Trophoblast cell (in vitro differentiated cells and primary cell): ENCODE measurements at regions not wholly inside any gene's neighbourhood (a gene's known extent, or its start where the extent isn't known, plus 50 kb on each side); places are given as distances from the start of the nearest gene placed in this dataset.

Experiments used
- DNase-seq, 2 donors: peaks; one replicate each; pipeline ENCODE4 v3.0.0-alpha.2; 2016
- H2AFZ ChIP-seq: 2 replicates; pipeline ENCODE4 v1.6.1; 2013; ENCODE audit warnings: low read length, moderate library complexity, mild to moderate bottlenecking; ENCODE audit not compliant: insufficient read depth, poor library complexity
- H2AK5ac ChIP-seq: 2 replicates; pipeline ENCODE4 v1.6.1; 2013; ENCODE audit warnings: mild to moderate bottlenecking, low read length
- H2BK120ac ChIP-seq: 2 replicates; pipeline ENCODE4 v1.6.1; 2013; ENCODE audit warnings: low read length, mild to moderate bottlenecking, moderate library complexity; ENCODE audit not compliant: insufficient read depth, poor library complexity
- H2BK12ac ChIP-seq: 2 replicates; pipeline ENCODE4 v1.6.1; 2013; ENCODE audit warnings: mild to moderate bottlenecking, low read length, moderate library complexity
- H2BK5ac ChIP-seq: 2 replicates; pipeline ENCODE4 v1.6.1; 2013; ENCODE audit warnings: low read length, low read depth, moderate library complexity, mild to moderate bottlenecking; ENCODE audit not compliant: poor library complexity
- H3K14ac ChIP-seq: 2 replicates; pipeline ENCODE4 v1.6.1; 2013; ENCODE audit warnings: mild to moderate bottlenecking, low read length
- H3K18ac ChIP-seq: 2 replicates; pipeline ENCODE4 v1.6.1; 2013; ENCODE audit warnings: mild to moderate bottlenecking, low read length
- H3K23ac ChIP-seq: 2 replicates; pipeline ENCODE4 v1.6.1; 2013; ENCODE audit warnings: low read length
- H3K27ac ChIP-seq: 2 replicates; pipeline ENCODE4 v1.5.1; 2013; ENCODE audit warnings: low read depth, mild to moderate bottlenecking, inconsistent platforms, low read length, moderate library complexity
- H3K27me3 ChIP-seq: 2 replicates; pipeline ENCODE4 v1.6.1; 2013; ENCODE audit warnings: inconsistent platforms, mild to moderate bottlenecking, low read length, moderate library complexity; ENCODE audit not compliant: insufficient read depth
- H3K36me3 ChIP-seq, 2 experiments: 1 replicate in 1 of 2; 2 replicates in 1 of 2; pipeline ENCODE4 v1.6.1; 2013; ENCODE audit warnings: low read length in 2 of 2, mild to moderate bottlenecking in 2 of 2, moderate library complexity in 1 of 2; ENCODE audit not compliant: insufficient read depth in 2 of 2, control insufficient read depth in 1 of 2
- H3K4ac ChIP-seq: 2 replicates; pipeline ENCODE4 v1.6.1; 2013; ENCODE audit warnings: low read depth, mild to moderate bottlenecking, low read length, moderate library complexity
- H3K4me1 ChIP-seq, 2 experiments: 1 replicate in 1 of 2; 2 replicates in 1 of 2; pipeline ENCODE4 v1.6.1; 2013; ENCODE audit warnings: low read length in 2 of 2, mild to moderate bottlenecking in 2 of 2, moderate library complexity in 1 of 2; ENCODE audit not compliant: insufficient read depth in 2 of 2, control insufficient read depth in 1 of 2
- H3K4me2 ChIP-seq: 2 replicates; pipeline ENCODE4 v1.6.1; 2013; ENCODE audit warnings: inconsistent platforms, mild to moderate bottlenecking, low read length, moderate library complexity
- H3K4me3 ChIP-seq: 2 replicates; pipeline ENCODE4 v1.5.1; 2013; ENCODE audit warnings: mild to moderate bottlenecking, low read depth, low read length, inconsistent platforms
- H3K79me1 ChIP-seq: one replicate; pipeline ENCODE4 v1.6.1; 2013; ENCODE audit warnings: low read length
- H3K79me2 ChIP-seq: 2 replicates; pipeline ENCODE4 v1.6.1; 2013; ENCODE audit warnings: low read length, mild to moderate bottlenecking; ENCODE audit not compliant: control insufficient read depth, insufficient read depth, poor library complexity
- H3K9ac ChIP-seq: 2 replicates; pipeline ENCODE4 v1.6.1; 2013; ENCODE audit warnings: mild to moderate bottlenecking, low read length
- H3K9me3 ChIP-seq: 2 replicates; pipeline ENCODE4 v1.6.1; 2013; ENCODE audit warnings: low read depth, mild to moderate bottlenecking, control low read depth, inconsistent platforms, low read length; ENCODE audit not compliant: insufficient read depth
- H4K12ac ChIP-seq: 2 replicates; pipeline ENCODE4 v1.6.1; 2013; ENCODE audit warnings: low read depth, mild to moderate bottlenecking, low read length, moderate library complexity
- H4K8ac ChIP-seq: 2 replicates; pipeline ENCODE4 v1.6.1; 2013; ENCODE audit warnings: low read depth, mild to moderate bottlenecking, low read length, moderate library complexity
- H4K91ac ChIP-seq: one replicate; pipeline ENCODE4 v1.6.1; 2013; ENCODE audit warnings: low read depth, mild to moderate bottlenecking, low read length, moderate library complexity
- WGBS: extraction: QIAGEN DNeasy Blood & Tissue Kit; methylation state at CpG from one replicate; pipeline ENCODE4 v1.1.7; 2013; ENCODE audit warnings: missing lambda C conversion rate; ENCODE audit not compliant: insufficient read length, insufficient coverage; ENCODE audit errors: extremely low coverage; 5-methylcytosine and 5-hydroxymethylcytosine counted together

DNA sequence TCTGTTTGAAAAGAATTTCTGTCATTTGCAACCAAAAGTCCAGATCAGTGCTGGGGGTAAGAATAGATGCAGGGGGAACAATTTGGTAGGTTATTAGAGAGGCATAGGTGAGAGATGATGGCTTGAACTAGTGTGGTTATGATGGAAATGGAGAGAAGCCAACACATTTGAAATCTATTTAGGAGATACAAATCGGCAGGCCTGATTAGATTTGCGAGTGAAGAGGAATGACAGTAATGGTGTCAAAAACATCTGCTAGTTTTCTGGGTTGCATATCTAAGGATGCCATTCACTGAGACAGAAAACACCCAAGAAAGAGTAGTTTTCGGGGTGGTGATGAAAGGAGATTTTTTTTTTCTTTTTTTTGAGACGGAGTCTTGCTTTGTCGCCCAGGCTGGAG is 138.1 kb downstream of the LMNTD1 start:
- Histone ChIP-seq H4K12ac (no peak overlapping the region), H3K18ac (no peak overlapping the region), H3K4ac (no peak overlapping the region), H3K27ac (no peak overlapping the region), H3K14ac (no peak overlapping the region), H3K79me2 (no peaks in the 10 kb centered on the region), H2BK120ac (no peak overlapping the region), H4K8ac (no peak overlapping the region), H2AK5ac (no peak overlapping the region), H3K9me3 (no peaks in the 10 kb centered on the region), H3K9ac (no peak overlapping the region), H3K4me3 (no peak overlapping the region), H3K79me1 (no peaks in the 10 kb centered on the region), H2BK12ac (no peak overlapping the region), H3K4me2 (no peak overlapping the region), H3K23ac (no peak overlapping the region), H2AFZ (no peak overlapping the region), H3K36me3 (no peaks in the 10 kb centered on the region), H4K91ac (no peak overlapping the region), H3K27me3 (no peaks in the 10 kb centered on the region), H3K4me1 (no peaks in the 10 kb centered on the region), H2BK5ac (no peak overlapping the region)
- peak in 1 of 2 donors; percentile 44 for DNase-seq
- WGBS: no CpG with 5 or more reads among the region's 5 CpGs

DNA sequence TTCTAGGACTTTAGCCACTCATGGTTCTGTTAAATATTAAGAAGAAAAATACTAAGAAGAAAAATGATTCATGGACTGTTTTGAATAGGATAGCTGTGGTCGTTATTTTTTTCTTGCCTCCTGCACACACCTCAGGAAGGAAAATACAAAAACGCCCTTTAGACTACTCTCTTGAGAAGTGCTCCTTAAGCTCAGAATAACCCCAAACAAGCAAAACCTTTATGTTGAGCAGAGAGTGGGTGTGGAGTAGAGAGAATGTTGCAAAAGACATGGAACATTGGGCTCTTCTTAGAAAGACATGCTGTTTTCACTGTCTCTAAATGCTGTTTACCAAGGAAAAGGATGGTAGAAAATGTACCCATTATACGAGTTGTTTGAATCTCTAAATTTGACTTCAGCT is 140.3 kb downstream of the LMNTD1 start:
- H4K12ac ChIP-seq: no peak overlapping the region
- no peak for DNase-seq
- no peaks in the 10 kb centered on the region for H3K79me2 ChIP-seq
- H2BK12ac ChIP-seq: no peak overlapping the region
- H3K36me3 ChIP-seq: no peaks in the 10 kb centered on the region
- H3K79me1 ChIP-seq: no peaks in the 10 kb centered on the region
- no peak overlapping the region for H4K91ac ChIP-seq
- H3K4ac ChIP-seq: no peak overlapping the region
- H3K4me2 ChIP-seq: no peak overlapping the region
- no peaks in the 10 kb centered on the region for H3K27me3 ChIP-seq
- no peak overlapping the region for H4K8ac ChIP-seq
- H3K4me1 ChIP-seq: no peaks in the 10 kb centered on the region
- no CpG with 5 or more reads among the region's 3 CpGs for WGBS
- no peak overlapping the region for H3K4me3 ChIP-seq
- no peak overlapping the region for H3K23ac ChIP-seq
- no peak overlapping the region for H3K27ac ChIP-seq
- no peak overlapping the region for H3K18ac ChIP-seq
- H2BK5ac ChIP-seq: no peak overlapping the region
- H3K14ac ChIP-seq: no peak overlapping the region
- no peak overlapping the region for H2AK5ac ChIP-seq
- H2BK120ac ChIP-seq: no peak overlapping the region
- H2AFZ ChIP-seq: no peak overlapping the region
- no peak overlapping the region for H3K9ac ChIP-seq
- no peaks in the 10 kb centered on the region for H3K9me3 ChIP-seq

DNA sequence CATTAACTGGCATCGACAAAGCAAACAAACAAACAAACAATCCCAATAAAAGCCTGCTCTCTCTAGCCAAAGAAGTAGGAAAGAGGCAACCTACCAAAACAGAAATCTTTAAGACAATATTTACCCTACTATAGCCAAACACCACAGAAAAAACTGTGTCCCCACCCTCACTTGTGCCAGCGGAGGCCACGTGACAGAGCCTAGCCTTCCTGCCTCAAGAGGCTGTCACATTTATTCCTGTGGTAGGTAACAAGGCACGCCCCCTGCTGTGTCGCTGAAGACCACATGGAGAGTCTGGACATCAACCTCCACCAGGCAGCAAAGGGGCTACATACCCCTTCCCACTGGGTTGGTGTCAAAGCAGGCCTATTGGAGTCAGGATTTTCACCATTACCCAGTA is 148.1 kb downstream of the LMNTD1 start:
- Histone ChIP-seq H3K4ac (no peak overlapping the region), H3K4me3 (no peak overlapping the region), H4K91ac (no peak overlapping the region), H2BK12ac (no peak overlapping the region), H3K4me1 (no peaks in the 10 kb centered on the region), H3K18ac (no peak overlapping the region), H2AFZ (no peak overlapping the region), H3K9me3 (peaks cover 2% of the 10 kb centered on the region), H3K23ac (no peak overlapping the region), H3K14ac (no peak overlapping the region), H4K12ac (no peak overlapping the region), H2AK5ac (no peak overlapping the region), H3K27ac (no peak overlapping the region), H3K79me2 (no peaks in the 10 kb centered on the region), H3K79me1 (no peaks in the 10 kb centered on the region), H2BK120ac (no peak overlapping the region), H3K4me2 (no peak overlapping the region), H3K27me3 (no peaks in the 10 kb centered on the region), H3K36me3 (no peaks in the 10 kb centered on the region), H3K9ac (no peak overlapping the region), H4K8ac (no peak overlapping the region), H2BK5ac (no peak overlapping the region)
- no peak for DNase-seq
- no CpG with 5 or more reads among the region's 5 CpGs for WGBS

DNA sequence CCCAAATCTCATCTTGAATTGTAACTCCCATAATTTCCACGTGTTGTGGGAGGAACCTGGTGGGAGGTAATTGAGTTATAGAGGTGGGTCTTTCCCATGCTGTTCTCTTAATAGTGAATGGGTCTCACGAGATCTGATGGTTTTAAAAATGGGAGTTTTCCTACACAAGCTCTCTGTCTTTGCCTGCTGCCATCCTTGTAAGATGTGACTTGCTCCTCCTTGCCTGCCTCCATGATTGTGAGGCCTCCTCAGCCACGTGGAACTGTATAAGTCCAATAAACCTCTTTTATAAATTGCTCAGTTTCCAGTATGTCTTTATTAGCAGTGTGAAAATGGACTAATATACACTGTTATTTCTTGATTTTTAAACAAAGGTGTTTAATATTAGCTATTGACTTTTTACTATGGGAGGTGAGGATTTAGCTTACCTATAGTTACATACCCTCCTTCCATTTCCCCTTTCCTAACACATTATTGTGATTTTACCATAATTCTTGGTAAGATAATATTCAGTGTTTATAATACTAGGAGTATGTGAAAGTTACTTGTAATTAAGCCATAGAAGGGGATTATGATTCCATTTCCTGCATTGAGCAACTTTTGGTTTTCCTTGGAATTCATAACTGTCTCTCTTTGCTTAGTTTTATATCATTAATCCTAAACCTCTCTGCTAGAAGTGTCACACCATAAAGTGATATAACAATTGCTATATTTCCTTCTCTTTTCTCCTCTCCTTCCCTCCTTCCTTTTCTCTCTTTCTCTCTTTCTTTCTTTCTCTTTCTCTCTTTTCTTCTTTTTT is 151.0 kb upstream of the KRAS start:
- H3K18ac ChIP-seq: no peak overlapping the region
- peaks cover 2% of the 10 kb centered on the region for H3K9me3 ChIP-seq
- no peak overlapping the region for H4K91ac ChIP-seq
- H3K9ac ChIP-seq: no peak overlapping the region
- no peak overlapping the region for H2BK12ac ChIP-seq
- no peak overlapping the region for H3K23ac ChIP-seq
- H2AK5ac ChIP-seq: no peak overlapping the region
- H3K4me2 ChIP-seq: no peak overlapping the region
- H3K36me3 ChIP-seq: no peaks in the 10 kb centered on the region
- no peak overlapping the region for H4K8ac ChIP-seq
- H3K27me3 ChIP-seq: no peaks in the 10 kb centered on the region
- no peak overlapping the region for H2BK120ac ChIP-seq
- no peak overlapping the region for H4K12ac ChIP-seq
- H3K79me2 ChIP-seq: no peaks in the 10 kb centered on the region
- H2AFZ ChIP-seq: no peak overlapping the region
- H3K4me1 ChIP-seq: no peaks in the 10 kb centered on the region
- no peak overlapping the region for H3K27ac ChIP-seq
- H3K79me1 ChIP-seq: no peaks in the 10 kb centered on the region
- H3K4ac ChIP-seq: no peak overlapping the region
- no peak overlapping the region for H2BK5ac ChIP-seq
- no CpG with 5 or more reads among the region's 3 CpGs for WGBS
- no peak overlapping the region for H3K14ac ChIP-seq
- DNase-seq: no peak
- H3K4me3 ChIP-seq: no peak overlapping the region
